ENCODE measurements at regions not wholly inside any gene's neighbourhood (a gene's known extent, or its start where the extent isn't known, plus 50 kb on each side); places are given as distances from the start of the nearest gene placed in this dataset.

- TF ChIP-seq, protein P1, sequence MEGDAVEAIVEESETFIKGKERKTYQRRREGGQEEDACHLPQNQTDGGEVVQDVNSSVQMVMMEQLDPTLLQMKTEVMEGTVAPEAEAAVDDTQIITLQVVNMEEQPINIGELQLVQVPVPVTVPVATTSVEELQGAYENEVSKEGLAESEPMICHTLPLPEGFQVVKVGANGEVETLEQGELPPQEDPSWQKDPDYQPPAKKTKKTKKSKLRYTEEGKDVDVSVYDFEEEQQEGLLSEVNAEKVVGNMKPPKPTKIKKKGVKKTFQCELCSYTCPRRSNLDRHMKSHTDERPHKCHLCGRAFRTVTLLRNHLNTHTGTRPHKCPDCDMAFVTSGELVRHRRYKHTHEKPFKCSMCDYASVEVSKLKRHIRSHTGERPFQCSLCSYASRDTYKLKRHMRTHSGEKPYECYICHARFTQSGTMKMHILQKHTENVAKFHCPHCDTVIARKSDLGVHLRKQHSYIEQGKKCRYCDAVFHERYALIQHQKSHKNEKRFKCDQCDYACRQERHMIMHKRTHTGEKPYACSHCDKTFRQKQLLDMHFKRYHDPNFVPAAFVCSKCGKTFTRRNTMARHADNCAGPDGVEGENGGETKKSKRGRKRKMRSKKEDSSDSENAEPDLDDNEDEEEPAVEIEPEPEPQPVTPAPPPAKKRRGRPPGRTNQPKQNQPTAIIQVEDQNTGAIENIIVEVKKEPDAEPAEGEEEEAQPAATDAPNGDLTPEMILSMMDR (IDR thresholded peaks at IDR 0.05): no peak
- no peak for TF ChIP-seq POLR2A (IDR thresholded peaks at IDR 0.05)
Measured at GRCh38 chr12:90368081-90368480, 586.9 kb downstream of the CCER1 start.
